ENCODE measurements at regions not wholly inside any gene's neighbourhood (a gene's known extent, or its start where the extent isn't known, plus 50 kb on each side); places are given as distances from the start of the nearest gene placed in this dataset.

DNA sequence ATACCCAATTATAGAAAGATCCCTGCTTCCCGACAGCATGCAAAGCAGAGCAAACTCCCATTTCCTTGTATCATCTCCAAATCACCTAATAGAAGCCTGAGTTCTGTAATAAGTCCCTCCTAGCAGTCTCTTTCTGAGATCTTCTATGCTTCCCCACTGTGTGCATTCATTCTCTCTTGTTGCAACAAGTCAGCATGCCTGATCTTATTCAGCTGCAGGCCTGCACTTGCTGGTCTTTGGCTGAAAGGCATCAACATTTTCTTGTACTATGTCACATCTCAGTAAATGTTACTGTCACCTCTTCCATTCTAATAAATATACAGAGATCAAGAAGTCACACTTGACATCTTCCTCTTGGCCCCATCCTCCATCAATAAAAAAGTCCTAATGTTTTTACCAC lies 449.9 kb upstream of the MEX3C start (continued):
- TF ChIP-seq, protein P1, sequence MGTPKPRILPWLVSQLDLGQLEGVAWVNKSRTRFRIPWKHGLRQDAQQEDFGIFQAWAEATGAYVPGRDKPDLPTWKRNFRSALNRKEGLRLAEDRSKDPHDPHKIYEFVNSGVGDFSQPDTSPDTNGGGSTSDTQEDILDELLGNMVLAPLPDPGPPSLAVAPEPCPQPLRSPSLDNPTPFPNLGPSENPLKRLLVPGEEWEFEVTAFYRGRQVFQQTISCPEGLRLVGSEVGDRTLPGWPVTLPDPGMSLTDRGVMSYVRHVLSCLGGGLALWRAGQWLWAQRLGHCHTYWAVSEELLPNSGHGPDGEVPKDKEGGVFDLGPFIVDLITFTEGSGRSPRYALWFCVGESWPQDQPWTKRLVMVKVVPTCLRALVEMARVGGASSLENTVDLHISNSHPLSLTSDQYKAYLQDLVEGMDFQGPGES (IDR thresholded peaks at IDR 0.05), result no peak
- TF ChIP-seq, protein P2, sequence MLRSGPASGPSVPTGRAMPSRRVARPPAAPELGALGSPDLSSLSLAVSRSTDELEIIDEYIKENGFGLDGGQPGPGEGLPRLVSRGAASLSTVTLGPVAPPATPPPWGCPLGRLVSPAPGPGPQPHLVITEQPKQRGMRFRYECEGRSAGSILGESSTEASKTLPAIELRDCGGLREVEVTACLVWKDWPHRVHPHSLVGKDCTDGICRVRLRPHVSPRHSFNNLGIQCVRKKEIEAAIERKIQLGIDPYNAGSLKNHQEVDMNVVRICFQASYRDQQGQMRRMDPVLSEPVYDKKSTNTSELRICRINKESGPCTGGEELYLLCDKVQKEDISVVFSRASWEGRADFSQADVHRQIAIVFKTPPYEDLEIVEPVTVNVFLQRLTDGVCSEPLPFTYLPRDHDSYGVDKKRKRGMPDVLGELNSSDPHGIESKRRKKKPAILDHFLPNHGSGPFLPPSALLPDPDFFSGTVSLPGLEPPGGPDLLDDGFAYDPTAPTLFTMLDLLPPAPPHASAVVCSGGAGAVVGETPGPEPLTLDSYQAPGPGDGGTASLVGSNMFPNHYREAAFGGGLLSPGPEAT (IDR thresholded peaks at IDR 0.05; ENCODE audit: low read depth), result no peak
- TF ChIP-seq SP1 (IDR thresholded peaks at IDR 0.05; ENCODE audit: low read depth, low read length) (no peak), IKZF2 (IDR thresholded peaks at IDR 0.05) (no peak), ZNF384 (IDR thresholded peaks at IDR 0.05; ENCODE audit: borderline replicate concordance, low read depth, low read length) (no peak), NBN (IDR thresholded peaks at IDR 0.05) (no peak), NR2F1 (conservative IDR thresholded peaks at IDR 0.05) (no peak)
- TF ChIP-seq, protein P3, sequence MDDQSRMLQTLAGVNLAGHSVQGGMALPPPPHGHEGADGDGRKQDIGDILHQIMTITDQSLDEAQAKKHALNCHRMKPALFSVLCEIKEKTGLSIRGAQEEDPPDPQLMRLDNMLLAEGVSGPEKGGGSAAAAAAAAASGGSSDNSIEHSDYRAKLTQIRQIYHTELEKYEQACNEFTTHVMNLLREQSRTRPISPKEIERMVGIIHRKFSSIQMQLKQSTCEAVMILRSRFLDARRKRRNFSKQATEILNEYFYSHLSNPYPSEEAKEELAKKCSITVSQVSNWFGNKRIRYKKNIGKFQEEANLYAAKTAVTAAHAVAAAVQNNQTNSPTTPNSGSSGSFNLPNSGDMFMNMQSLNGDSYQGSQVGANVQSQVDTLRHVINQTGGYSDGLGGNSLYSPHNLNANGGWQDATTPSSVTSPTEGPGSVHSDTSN (IDR thresholded peaks at IDR 0.05; ENCODE audit: insufficient replicate concordance, low read depth, low read length), result no peak

DNA sequence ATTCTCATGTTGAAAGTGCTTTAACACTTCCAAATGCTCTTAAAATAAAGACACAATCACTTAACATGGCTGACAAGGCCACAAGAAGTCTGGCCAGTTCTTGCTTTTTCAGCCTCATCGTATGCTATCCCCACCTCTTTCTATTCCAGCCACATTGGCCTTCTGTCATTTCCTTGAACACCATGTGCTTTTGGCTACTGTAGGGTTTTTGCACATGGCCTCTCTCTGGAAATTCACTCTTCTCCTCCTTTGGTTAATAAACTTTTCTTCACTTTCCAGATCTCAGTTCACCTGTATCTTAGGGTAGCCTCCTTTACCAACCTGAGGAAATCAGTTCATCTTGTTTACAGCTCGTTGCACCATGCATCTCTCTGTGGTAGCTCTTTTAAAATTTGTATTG lies 450.5 kb upstream of the MEX3C start:
- ATAC-seq, result no peak
- TF ChIP-seq SUZ12 (IDR thresholded peaks at IDR 0.05; ENCODE audit: unreplicated experiment) (no peak), CEBPB (IDR thresholded peaks at IDR 0.05; ENCODE audit: borderline replicate concordance in 1 of 2, low read depth in 2 of 2, low read length in 2 of 2) (no peak), NFYB (IDR thresholded peaks at IDR 0.05; ENCODE audit: insufficient read depth, low read depth, low read length) (no peak), ATF7 (IDR thresholded peaks at IDR 0.05; ENCODE audit: low read depth) (no peak), NRF1 (conservative IDR thresholded peaks at IDR 0.05; ENCODE audit: low read depth, low read length) (no peak), EGR1 (IDR thresholded peaks at IDR 0.05; ENCODE audit: borderline replicate concordance in 1 of 2, low read depth in 2 of 2, low read length in 2 of 2) (no peak), ETV6 (conservative IDR thresholded peaks at IDR 0.05 in 1 of 2, IDR thresholded peaks at IDR 0.05 in 1 of 2; ENCODE audit: borderline replicate concordance in 1 of 2, low read depth in 1 of 2) (no peak)
- TF ChIP-seq, protein P4, sequence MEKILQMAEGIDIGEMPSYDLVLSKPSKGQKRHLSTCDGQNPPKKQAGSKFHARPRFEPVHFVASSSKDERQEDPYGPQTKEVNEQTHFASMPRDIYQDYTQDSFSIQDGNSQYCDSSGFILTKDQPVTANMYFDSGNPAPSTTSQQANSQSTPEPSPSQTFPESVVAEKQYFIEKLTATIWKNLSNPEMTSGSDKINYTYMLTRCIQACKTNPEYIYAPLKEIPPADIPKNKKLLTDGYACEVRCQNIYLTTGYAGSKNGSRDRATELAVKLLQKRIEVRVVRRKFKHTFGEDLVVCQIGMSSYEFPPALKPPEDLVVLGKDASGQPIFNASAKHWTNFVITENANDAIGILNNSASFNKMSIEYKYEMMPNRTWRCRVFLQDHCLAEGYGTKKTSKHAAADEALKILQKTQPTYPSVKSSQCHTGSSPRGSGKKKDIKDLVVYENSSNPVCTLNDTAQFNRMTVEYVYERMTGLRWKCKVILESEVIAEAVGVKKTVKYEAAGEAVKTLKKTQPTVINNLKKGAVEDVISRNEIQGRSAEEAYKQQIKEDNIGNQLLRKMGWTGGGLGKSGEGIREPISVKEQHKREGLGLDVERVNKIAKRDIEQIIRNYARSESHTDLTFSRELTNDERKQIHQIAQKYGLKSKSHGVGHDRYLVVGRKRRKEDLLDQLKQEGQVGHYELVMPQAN (conservative IDR thresholded peaks at IDR 0.05), result no peak
- TF ChIP-seq, protein P1 (IDR thresholded peaks at IDR 0.05), result no peak

More for the DNA sequence above, 450.5 kb upstream of the MEX3C start:
- in situ Hi-C loops (cut with MboI) (no loop called here), intact Hi-C loops (cut with micrococcal nuclease; ENCODE audit: unreplicated experiment) (no loop called here)
- ChIA-PET SMC1A (ENCODE audit: uncharacterized antibody, unreplicated experiment) (interaction anchor here (0.9 to 1.2 kb wide), 2 partner anchors 17 to 23 kb away, joined by 3 read pairs; no protein-coding TSS in a partner anchor), CTCF (no interaction called here), POLR2A (no interaction called here), RAD21 (ENCODE audit: unreplicated experiment) (interaction anchor here (0.8 kb wide), 1 partner anchor 18 kb away, joined by 3 read pairs; no protein-coding TSS in a partner anchor)
- no TSS peak for BruUV-seq (replicated peaks)
- H3K36me3 ChIP-seq (ENCODE audit: control insufficient read depth in 2 of 2, insufficient read depth in 2 of 2, low read length in 1 of 2), result no peaks in the 10 kb centered on the region
- H3K9ac ChIP-seq (ENCODE audit: control insufficient read depth, insufficient read depth, low read length), result no peak overlapping the region
- H3K9me3 ChIP-seq (replicated peaks; ENCODE audit: control insufficient read depth, insufficient read depth, low read length), result no peaks in the 10 kb centered on the region
- 21% methylated on average over 2 of the region's 2 CpGs for WGBS (ENCODE audit: insufficient coverage, insufficient replicate concordance, low lambda C conversion rate, missing lambda C conversion rate)
- no peak overlapping the region for H3K27ac ChIP-seq (ENCODE audit: control insufficient read depth, insufficient read depth)
- no peaks in the 10 kb centered on the region for H3K27me3 ChIP-seq (replicated peaks in 1 of 2; ENCODE audit: control insufficient read depth in 2 of 2, insufficient read depth in 2 of 2, low read length in 1 of 2)
- no peak overlapping the region for H2AFZ ChIP-seq (ENCODE audit: control insufficient read depth, low read depth, low read length)
- no peaks in the 10 kb centered on the region for H3K4me1 ChIP-seq (ENCODE audit: control insufficient read depth, insufficient read depth, low read length)
- no peak for DNase-seq (ENCODE audit: low read depth, low spot score)
- H3K4me3 ChIP-seq, result no peak overlapping the region
- no peak for FAIRE-seq
- H3K79me2 ChIP-seq (ENCODE audit: control insufficient read depth, insufficient read depth, low read length), result no peaks in the 10 kb centered on the region
- H3K4me2 ChIP-seq (ENCODE audit: control insufficient read depth, insufficient read depth), result no peak overlapping the region
- H4K20me1 ChIP-seq (ENCODE audit: control insufficient read depth, insufficient read depth), result no peaks in the 10 kb centered on the region

Measured in GM12878 (cell line).